ENCODE measurements at regions not wholly inside any gene's neighbourhood (a gene's known extent, or its start where the extent isn't known, plus 50 kb on each side); places are given as distances from the start of the nearest gene placed in this dataset.

DNA sequence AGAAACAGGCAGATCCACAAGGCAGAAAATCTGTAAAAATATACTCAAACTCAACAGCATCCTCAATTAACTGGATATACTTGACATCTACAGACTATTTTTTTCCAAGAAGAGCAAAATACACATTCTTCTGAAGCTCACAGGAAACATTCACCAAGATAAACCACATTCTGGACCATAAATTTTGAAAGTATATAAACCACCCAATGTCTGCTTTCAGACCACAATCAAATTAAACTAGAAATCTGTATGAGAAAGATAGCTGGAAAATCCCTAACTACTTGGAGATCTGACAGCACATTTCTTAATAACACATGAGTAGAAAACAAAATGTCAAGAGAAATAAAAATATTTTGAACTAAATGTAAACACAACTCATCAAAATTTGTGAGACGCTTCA lies 195.5 kb downstream of the ERMARD start:
- TF ChIP-seq, protein P1, sequence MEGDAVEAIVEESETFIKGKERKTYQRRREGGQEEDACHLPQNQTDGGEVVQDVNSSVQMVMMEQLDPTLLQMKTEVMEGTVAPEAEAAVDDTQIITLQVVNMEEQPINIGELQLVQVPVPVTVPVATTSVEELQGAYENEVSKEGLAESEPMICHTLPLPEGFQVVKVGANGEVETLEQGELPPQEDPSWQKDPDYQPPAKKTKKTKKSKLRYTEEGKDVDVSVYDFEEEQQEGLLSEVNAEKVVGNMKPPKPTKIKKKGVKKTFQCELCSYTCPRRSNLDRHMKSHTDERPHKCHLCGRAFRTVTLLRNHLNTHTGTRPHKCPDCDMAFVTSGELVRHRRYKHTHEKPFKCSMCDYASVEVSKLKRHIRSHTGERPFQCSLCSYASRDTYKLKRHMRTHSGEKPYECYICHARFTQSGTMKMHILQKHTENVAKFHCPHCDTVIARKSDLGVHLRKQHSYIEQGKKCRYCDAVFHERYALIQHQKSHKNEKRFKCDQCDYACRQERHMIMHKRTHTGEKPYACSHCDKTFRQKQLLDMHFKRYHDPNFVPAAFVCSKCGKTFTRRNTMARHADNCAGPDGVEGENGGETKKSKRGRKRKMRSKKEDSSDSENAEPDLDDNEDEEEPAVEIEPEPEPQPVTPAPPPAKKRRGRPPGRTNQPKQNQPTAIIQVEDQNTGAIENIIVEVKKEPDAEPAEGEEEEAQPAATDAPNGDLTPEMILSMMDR (IDR thresholded peaks at IDR 0.05; ENCODE audit: poor library complexity) = no peak
- TF ChIP-seq EZH2 (IDR thresholded peaks at IDR 0.05; ENCODE audit: borderline replicate concordance) = no peak
